Thoracic aorta (tissue), 2 donors: ENCODE measurements at regions not wholly inside any gene's neighbourhood (a gene's known extent, or its start where the extent isn't known, plus 50 kb on each side); places are given as distances from the start of the nearest gene placed in this dataset.

Experiments used
- ATAC-seq: fragments of 150-250 bp; one replicate; pipeline ENCODE4 v1.8.0; 2017; ENCODE audit warnings: low read depth; ENCODE audit not compliant: insufficient number of reproducible peaks, low FRiP score
- DNase-seq: peaks from one replicate; pipeline ENCODE4 v3.0.0-alpha.2; 2020; ENCODE audit warnings: low spot score
- H3K27ac ChIP-seq, 2 donors: fragments of 200-600 bp; sonication (generic); 1 replicate in 1 of 2; 2 replicates in 1 of 2; pipeline ENCODE4 v1.5.1; 2016; ENCODE audit warnings: mild to moderate bottlenecking in 2 of 2, moderate library complexity in 2 of 2
- H3K27me3 ChIP-seq: fragments of 200-600 bp; sonication (generic); replicated peaks from 2 replicates; pipeline ENCODE4 v1.6.0; 2016; ENCODE audit warnings: mild to moderate bottlenecking; ENCODE audit not compliant: insufficient read depth
- H3K36me3 ChIP-seq: fragments of 200-600 bp; sonication (generic); one replicate; pipeline ENCODE4 v1.5.1; 2016
- H3K4me1 ChIP-seq, 2 donors: fragments of 200-600 bp; sonication (generic); 1 replicate in 1 of 2; 2 replicates in 1 of 2; pipeline versions ENCODE4 v1.5.1 to v1.6.0; 2016; ENCODE audit warnings: low read depth in 2 of 2, mild to moderate bottlenecking in 1 of 2; ENCODE audit not compliant: control insufficient read depth in 1 of 2
- H3K4me3 ChIP-seq: fragments of 200-600 bp; sonication (generic); 2 replicates; pipeline ENCODE4 v1.5.1; 2016; ENCODE audit warnings: mild to moderate bottlenecking
- H3K9me3 ChIP-seq: fragments of 200-600 bp; sonication (generic); 2 replicates; pipeline ENCODE4 v1.5.1; 2016
- CTCF ChIP-seq: fragments of 200-600 bp; sonication (generic); IDR thresholded peaks from one replicate; pipeline ENCODE4 v1.5.1; 2019; ENCODE audit warnings: antibody characterized with exemption

- no peaks in the 10 kb centered on the region for H3K36me3 ChIP-seq
- TF ChIP-seq CTCF, result no peak
- ATAC-seq, result no peak
- no peaks in the 10 kb centered on the region for H3K4me1 ChIP-seq
- no peaks in the 10 kb centered on the region for H3K27me3 ChIP-seq
- no peaks in the 10 kb centered on the region for H3K9me3 ChIP-seq
- H3K4me3 ChIP-seq, result no peak overlapping the region
- DNase-seq, result no peak
- no peak overlapping the region for H3K27ac ChIP-seq
Observed at GRCh38 chr2:129067953-129068352, 749.3 kb upstream of the HS6ST1 start.

DNA sequence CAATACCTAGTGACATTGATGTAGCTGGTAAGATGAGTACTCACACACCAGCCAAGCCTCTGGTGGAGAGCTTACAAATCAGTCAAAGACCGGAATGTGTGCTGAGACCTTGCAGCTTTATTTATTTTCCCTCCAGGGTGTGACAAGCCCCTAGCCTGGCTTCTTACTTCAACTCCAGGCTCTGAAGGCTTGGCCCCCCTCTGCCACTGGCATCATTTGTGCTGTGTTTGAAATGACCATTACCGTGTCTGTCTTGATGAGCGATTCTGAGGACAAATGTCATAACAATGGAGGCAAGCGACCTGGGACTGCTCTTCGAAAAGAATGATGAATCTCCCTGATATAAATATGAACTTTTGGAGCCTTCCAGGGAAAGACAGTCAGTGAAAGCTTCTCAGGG, 749.9 kb upstream of the HS6ST1 start:
- DNase-seq (no peak), ATAC-seq (no peak)
- TF ChIP-seq CTCF, result no peak
- Histone ChIP-seq H3K27ac (no peak overlapping the region), H3K27me3 (no peaks in the 10 kb centered on the region), H3K36me3 (no peaks in the 10 kb centered on the region), H3K4me3 (no peak overlapping the region), H3K4me1 (no peaks in the 10 kb centered on the region), H3K9me3 (no peaks in the 10 kb centered on the region)

GRCh38 chr2:129069875-129070594, 751.4 kb upstream of the HS6ST1 start:
- Histone ChIP-seq H3K36me3 (no peaks in the 10 kb centered on the region), H3K27me3 (no peaks in the 10 kb centered on the region), H3K4me3 (no peak overlapping the region), H3K4me1 (no peaks in the 10 kb centered on the region), H3K27ac (no peak overlapping the region), H3K9me3 (no peaks in the 10 kb centered on the region)
- ATAC-seq (no peak), DNase-seq (no peak)
- TF ChIP-seq CTCF, result no peak

DNA sequence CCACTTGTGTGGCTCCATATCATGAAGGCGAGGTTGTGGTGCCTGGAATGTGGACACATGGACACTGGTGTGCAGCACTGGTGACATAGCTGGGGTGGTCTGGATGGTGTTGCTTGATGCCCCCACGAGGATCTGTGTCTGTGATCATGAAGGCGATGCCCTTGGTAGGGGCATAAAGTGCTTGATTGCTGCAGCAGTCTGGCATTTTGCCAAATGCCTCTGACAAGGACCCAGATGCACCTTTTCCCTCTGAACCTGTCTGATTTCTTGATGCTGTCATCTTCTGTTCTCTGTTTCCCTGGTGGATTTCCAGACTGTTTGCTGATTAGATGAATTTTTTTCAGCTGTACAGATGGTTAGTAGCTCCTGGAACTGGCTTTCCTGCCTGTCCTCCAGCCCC, 752.0 kb upstream of the HS6ST1 start:
- Histone ChIP-seq H3K4me1 (no peaks in the 10 kb centered on the region), H3K4me3 (no peak overlapping the region), H3K27ac (no peak overlapping the region), H3K36me3 (no peaks in the 10 kb centered on the region), H3K9me3 (no peaks in the 10 kb centered on the region), H3K27me3 (no peaks in the 10 kb centered on the region)
- DNase-seq (no peak), ATAC-seq (no peak)
- no peak for TF ChIP-seq CTCF

DNA sequence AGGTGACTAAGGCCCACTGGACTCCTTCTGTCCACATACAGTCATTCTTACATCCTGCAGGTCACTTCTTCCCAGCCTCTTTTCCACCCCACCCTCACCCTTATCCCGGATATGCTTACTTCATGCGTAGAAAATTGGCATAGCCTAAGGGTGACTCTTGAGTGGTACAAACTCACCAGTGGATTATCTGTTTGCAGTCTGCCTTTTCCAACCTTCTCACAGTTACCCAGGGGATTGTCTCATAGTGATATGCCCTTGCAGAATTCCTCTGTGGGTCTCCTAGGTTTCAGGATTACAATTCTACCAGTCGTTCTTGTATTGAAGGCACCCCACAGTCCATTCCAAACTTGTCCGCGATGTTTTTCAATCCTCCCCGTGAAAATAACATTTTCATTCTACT, 752.9 kb upstream of the HS6ST1 start:
- no peak overlapping the region for H3K27ac ChIP-seq
- ATAC-seq, result no peak
- no peaks in the 10 kb centered on the region for H3K27me3 ChIP-seq
- H3K36me3 ChIP-seq, result no peaks in the 10 kb centered on the region
- no peaks in the 10 kb centered on the region for H3K4me1 ChIP-seq
- DNase-seq, result no peak
- H3K9me3 ChIP-seq, result no peaks in the 10 kb centered on the region
- TF ChIP-seq CTCF, result no peak
- no peak overlapping the region for H3K4me3 ChIP-seq
